Right atrium auricular region (tissue), 2 donors: ENCODE measurements at regions not wholly inside any gene's neighbourhood (a gene's known extent, or its start where the extent isn't known, plus 50 kb on each side); places are given as distances from the start of the nearest gene placed in this dataset.

Source experiments
- DNase-seq: peaks from one replicate; pipeline ENCODE4 v3.0.0-alpha.2; 2019; ENCODE audit warnings: low spot score
- H3K27ac ChIP-seq, 2 donors: fragments of 200-600 bp; sonication (generic); 1 replicate in 1 of 2; 2 replicates in 1 of 2; pipeline ENCODE4 v1.5.1; 2016 to 2019
- H3K27me3 ChIP-seq, 2 donors: fragments of 200-600 bp; sonication (generic); one replicate each; pipeline versions ENCODE4 v1.5.1 to v1.6.0; 2017 to 2019
- H3K36me3 ChIP-seq: fragments of 200-600 bp; sonication (generic); one replicate; pipeline ENCODE4 v1.5.1; 2016
- H3K4me1 ChIP-seq, 2 donors: fragments of 200-600 bp; sonication (generic); one replicate each; pipeline versions ENCODE4 v1.5.1 to v1.6.0; 2017 to 2019
- H3K4me3 ChIP-seq, 2 donors: fragments of 200-600 bp; sonication (generic); 1 replicate in 1 of 2; 2 replicates in 1 of 2; pipeline ENCODE4 v1.5.1; 2017 to 2019; ENCODE audit warnings: mild to moderate bottlenecking in 1 of 2, moderate library complexity in 1 of 2
- H3K9me3 ChIP-seq, 2 donors: fragments of 200-600 bp; sonication (generic); one replicate each; pipeline ENCODE4 v1.5.1; 2019
- TF ChIP-seq, protein P1 (sequence below), 2 donors: fragments of 200-600 bp; sonication (generic); IDR thresholded peaks; one replicate each; pipeline ENCODE4 v1.5.1; 2019; ENCODE audit warnings: antibody characterized with exemption in 2 of 2

GRCh38 chr18:46338205-46338604 lies 234.0 kb downstream of the HAUS1 start:
- no peak for DNase-seq
- no peak overlapping the region for H3K4me3 ChIP-seq
- TF ChIP-seq, protein P1, sequence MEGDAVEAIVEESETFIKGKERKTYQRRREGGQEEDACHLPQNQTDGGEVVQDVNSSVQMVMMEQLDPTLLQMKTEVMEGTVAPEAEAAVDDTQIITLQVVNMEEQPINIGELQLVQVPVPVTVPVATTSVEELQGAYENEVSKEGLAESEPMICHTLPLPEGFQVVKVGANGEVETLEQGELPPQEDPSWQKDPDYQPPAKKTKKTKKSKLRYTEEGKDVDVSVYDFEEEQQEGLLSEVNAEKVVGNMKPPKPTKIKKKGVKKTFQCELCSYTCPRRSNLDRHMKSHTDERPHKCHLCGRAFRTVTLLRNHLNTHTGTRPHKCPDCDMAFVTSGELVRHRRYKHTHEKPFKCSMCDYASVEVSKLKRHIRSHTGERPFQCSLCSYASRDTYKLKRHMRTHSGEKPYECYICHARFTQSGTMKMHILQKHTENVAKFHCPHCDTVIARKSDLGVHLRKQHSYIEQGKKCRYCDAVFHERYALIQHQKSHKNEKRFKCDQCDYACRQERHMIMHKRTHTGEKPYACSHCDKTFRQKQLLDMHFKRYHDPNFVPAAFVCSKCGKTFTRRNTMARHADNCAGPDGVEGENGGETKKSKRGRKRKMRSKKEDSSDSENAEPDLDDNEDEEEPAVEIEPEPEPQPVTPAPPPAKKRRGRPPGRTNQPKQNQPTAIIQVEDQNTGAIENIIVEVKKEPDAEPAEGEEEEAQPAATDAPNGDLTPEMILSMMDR (IDR thresholded peaks at IDR 0.05): no peak
- peaks cover 0 to 39% of the 10 kb centered on the region in 2 donors for H3K4me1 ChIP-seq
- no peaks in the 10 kb centered on the region for H3K9me3 ChIP-seq
- no peaks in the 10 kb centered on the region for H3K27me3 ChIP-seq
- no peak overlapping the region for H3K27ac ChIP-seq
- H3K36me3 ChIP-seq: no peaks in the 10 kb centered on the region

DNA sequence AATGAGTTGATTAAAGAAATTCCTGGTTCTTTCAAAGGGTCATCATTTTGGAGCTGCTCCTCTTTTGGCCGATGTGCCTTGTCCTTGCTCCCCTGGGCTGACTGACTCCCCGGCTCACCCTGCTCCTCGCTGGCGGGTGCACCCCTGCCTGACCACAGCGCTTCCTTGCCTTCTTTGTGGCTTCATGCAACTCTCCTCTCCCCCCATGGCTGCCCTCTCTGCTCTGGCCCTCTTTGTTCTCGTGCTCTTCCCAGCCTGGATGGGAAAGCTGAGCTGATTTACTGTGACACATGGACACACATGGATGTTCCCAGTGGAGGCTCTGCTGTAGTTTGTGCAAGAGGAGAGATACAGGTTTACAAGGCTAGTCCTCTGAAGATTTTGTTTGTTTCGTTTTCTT lies 234.6 kb downstream of the HAUS1 start:
- TF ChIP-seq, protein P1 (IDR thresholded peaks at IDR 0.05): no peak
- Histone ChIP-seq H3K27me3 (no peaks in the 10 kb centered on the region), H3K4me1 (peaks cover 0 to 38% of the 10 kb centered on the region in 2 donors), H3K9me3 (no peaks in the 10 kb centered on the region), H3K27ac (no peak overlapping the region), H3K36me3 (no peaks in the 10 kb centered on the region), H3K4me3 (no peak overlapping the region)
- no peak for DNase-seq

DNA sequence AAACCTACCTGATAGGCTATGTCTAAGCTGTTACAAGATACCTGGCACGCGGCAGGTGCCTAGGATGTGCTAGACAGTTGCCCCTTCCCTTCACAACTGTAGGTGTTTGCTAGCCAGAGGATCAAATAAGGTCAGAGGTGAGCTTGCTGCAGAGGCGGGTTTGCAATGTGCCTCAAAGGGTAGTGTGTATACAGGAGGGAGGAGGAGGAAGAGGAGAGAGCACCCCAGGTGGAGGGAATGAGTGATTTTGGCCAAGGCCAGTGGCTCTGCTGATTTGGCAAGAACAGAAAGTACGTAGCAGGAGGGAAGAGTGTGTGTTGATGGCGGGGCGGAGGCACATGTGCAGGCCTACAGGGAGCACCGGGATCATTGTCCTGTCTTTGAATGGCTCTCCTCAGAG lies 236.5 kb downstream of the HAUS1 start:
- Histone ChIP-seq H3K36me3 (no peaks in the 10 kb centered on the region), H3K27me3 (no peaks in the 10 kb centered on the region), H3K4me3 (no peak overlapping the region), H3K4me1 (peaks cover 0 to 35% of the 10 kb centered on the region in 2 donors), H3K27ac (no peak overlapping the region), H3K9me3 (no peaks in the 10 kb centered on the region)
- TF ChIP-seq, protein P1 (IDR thresholded peaks at IDR 0.05): no peak
- no peak for DNase-seq

GRCh38 chr18:46341986-46342525 lies 237.9 kb downstream of the HAUS1 start:
- TF ChIP-seq, protein P1 (IDR thresholded peaks at IDR 0.05): no peak
- Histone ChIP-seq H3K36me3 (no peaks in the 10 kb centered on the region), H3K27me3 (no peaks in the 10 kb centered on the region), H3K4me3 (no peak overlapping the region), H3K27ac (no peak overlapping the region), H3K9me3 (no peaks in the 10 kb centered on the region), H3K4me1 (peaks cover 0 to 21% of the 10 kb centered on the region in 2 donors)
- DNase-seq: no peak

GRCh38 chr18:46343456-46343855 lies 239.3 kb downstream of the HAUS1 start:
- H3K27ac ChIP-seq: no peak overlapping the region
- H3K36me3 ChIP-seq: no peaks in the 10 kb centered on the region
- no peak overlapping the region for H3K4me3 ChIP-seq
- TF ChIP-seq, protein P1 (IDR thresholded peaks at IDR 0.05): no peak
- no peaks in the 10 kb centered on the region for H3K9me3 ChIP-seq
- no peaks in the 10 kb centered on the region for H3K27me3 ChIP-seq
- H3K4me1 ChIP-seq: peaks cover 0 to 16% of the 10 kb centered on the region in 2 donors
- no peak for DNase-seq

DNA sequence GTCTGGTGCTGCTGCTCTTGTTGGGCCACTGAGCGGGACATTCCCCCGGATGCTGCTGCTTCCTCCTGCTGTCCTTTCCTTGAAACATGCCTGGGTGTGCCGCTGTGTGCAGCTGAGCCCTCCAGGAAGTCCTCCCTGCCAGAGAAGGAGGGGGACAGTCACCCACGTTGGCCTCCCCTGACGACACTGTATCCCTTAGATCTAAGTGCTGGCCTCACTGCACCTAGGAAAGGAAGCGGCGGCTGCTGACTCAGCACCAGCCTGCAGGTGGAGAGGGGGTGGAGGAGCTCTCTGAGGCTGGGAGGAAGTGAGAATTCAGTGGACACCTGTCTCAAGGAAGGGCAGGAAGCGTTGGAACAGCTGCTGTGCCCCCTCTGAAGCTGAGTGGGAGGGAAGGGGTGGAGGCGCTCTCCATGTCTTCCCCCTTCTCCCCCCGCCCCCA lies 239.8 kb downstream of the HAUS1 start:
- no peak for DNase-seq
- H3K27ac ChIP-seq: no peak overlapping the region

More for the DNA sequence above, 239.8 kb downstream of the HAUS1 start:
- no peak overlapping the region for H3K4me3 ChIP-seq
- peaks cover 0 to 12% of the 10 kb centered on the region in 2 donors for H3K4me1 ChIP-seq
- H3K27me3 ChIP-seq: no peaks in the 10 kb centered on the region
- no peaks in the 10 kb centered on the region for H3K36me3 ChIP-seq
- H3K9me3 ChIP-seq: no peaks in the 10 kb centered on the region
- TF ChIP-seq, protein P1 (IDR thresholded peaks at IDR 0.05): no peak
